HEK293T (cell line): ENCODE measurements at regions not wholly inside any gene's neighbourhood (a gene's known extent, or its start where the extent isn't known, plus 50 kb on each side); places are given as distances from the start of the nearest gene placed in this dataset.

Experiments used
- BHLHE40 ChIP-seq: fragments of 450-650 bp; IDR thresholded peaks from 2 replicates; pipeline ENCODE4 v1.6.1; 2016; ENCODE audit warnings: mild to moderate bottlenecking, moderate library complexity, borderline replicate concordance
- FOXK2 ChIP-seq: fragments of 450-650 bp; IDR thresholded peaks from 2 replicates; pipeline ENCODE4 v1.6.1; 2016; ENCODE audit warnings: mild to moderate bottlenecking
- L3MBTL2 ChIP-seq: fragments of 450-650 bp; conservative IDR thresholded peaks from 2 replicates; pipeline ENCODE4 v1.6.1; 2016; ENCODE audit warnings: mild to moderate bottlenecking
- ZNF384 ChIP-seq: fragments of 450-650 bp; IDR thresholded peaks from 2 replicates; pipeline ENCODE4 v1.6.1; 2016

GRCh38 chr9:1492156-1492555 lies 442.0 kb downstream of the DMRT2 start:
- TF ChIP-seq BHLHE40, result no peak
- no peak for TF ChIP-seq FOXK2
- TF ChIP-seq ZNF384, result no peak
- TF ChIP-seq L3MBTL2, result no peak
